GM12878 (cell line): ENCODE measurements at regions not wholly inside any gene's neighbourhood (a gene's known extent, or its start where the extent isn't known, plus 50 kb on each side); places are given as distances from the start of the nearest gene placed in this dataset.

Experiments used
- ATAC-seq: fragments of 200-7000 bp; cut with Tn5 transposase; 3 replicates; pipeline ENCODE4 v1.9.1; 2020; ENCODE audit warnings: mild to moderate bottlenecking, moderate library complexity
- BruUV-seq: library from RNA; stranded (reverse); fragments of 400-500 nt; replicated peaks from 2 replicates; lab custom pipeline; 2021; lab: Mats Ljungman, UMichigan
- CTCF ChIA-PET: fragments of 300-600 bp; sonication (Branson Sonifier 250); formaldehyde crosslinking; extraction: SDS; loops from one replicate; lab custom pipeline; 2021; ENCODE audit warnings: inconsistent platforms; lab: Yijun Ruan, JAX
- POLR2A ChIA-PET: fragments of 350-600 bp; formaldehyde crosslinking; extraction: SDS; loops from one replicate; lab custom pipeline; 2021; ENCODE audit warnings: inconsistent platforms; lab: Charles Lee
- RAD21 ChIA-PET: fragments of 300-600 bp; sonication (Branson Sonifier 250); formaldehyde crosslinking; loops from one replicate; lab custom pipeline; 2023; ENCODE audit warnings: antibody characterized with exemption; ENCODE audit not compliant: unreplicated experiment; lab: Charles Lee
- SMC1A ChIA-PET: fragments of 300-600 bp; sonication (Branson Sonifier 250); formaldehyde crosslinking; loops from one replicate; lab custom pipeline; 2023; ENCODE audit not compliant: unreplicated experiment, uncharacterized antibody; lab: Charles Lee
- DNase-seq: peaks from one replicate; pipeline ENCODE4 v3.0.0-alpha.2; 2011; ENCODE audit warnings: low read depth, low spot score
- FAIRE-seq: peaks from 3 replicates; lab custom pipeline; 2011; peaks lifted over from hg19 to GRCh38; lab: Jason Lieb, UNC
- H2AFZ ChIP-seq: 2 replicates; pipeline ENCODE4 v1.6.0; 2011; ENCODE audit warnings: low read depth, low read length, control low read depth; ENCODE audit not compliant: control insufficient read depth
- H3K27ac ChIP-seq: 2 replicates; pipeline ENCODE4 v1.5.1; 2011; ENCODE audit warnings: control low read depth; ENCODE audit not compliant: control insufficient read depth, insufficient read depth
- H3K27me3 ChIP-seq, 2 experiments: replicated peaks in 1 of 2; 2 replicates each; pipeline versions ENCODE4 v1.6.0 to v1.6.1; 2011; ENCODE audit warnings: low read length in 1 of 2; ENCODE audit not compliant: control insufficient read depth in 2 of 2, insufficient read depth in 2 of 2
- H3K36me3 ChIP-seq, 2 experiments: 2 replicates each; pipeline ENCODE4 v1.5.1; 2011; ENCODE audit warnings: low read length in 1 of 2; ENCODE audit not compliant: control insufficient read depth in 2 of 2, insufficient read depth in 2 of 2
- H3K4me1 ChIP-seq: 2 replicates; pipeline ENCODE4 v1.6.1; 2011; ENCODE audit warnings: mild to moderate bottlenecking, low read length, moderate library complexity, mixed read lengths; ENCODE audit not compliant: control insufficient read depth, insufficient read depth
- H3K4me2 ChIP-seq: 2 replicates; pipeline ENCODE4 v1.6.0; 2011; ENCODE audit warnings: control low read depth; ENCODE audit not compliant: control insufficient read depth, insufficient read depth
- H3K4me3 ChIP-seq: fragments of 200-600 bp; sonication (generic); 2 replicates; pipeline ENCODE4 v1.5.1; 2016
- H3K79me2 ChIP-seq: 2 replicates; pipeline ENCODE4 v1.6.0; 2011; ENCODE audit warnings: low read length; ENCODE audit not compliant: control insufficient read depth, insufficient read depth
- H3K9ac ChIP-seq: 2 replicates; pipeline ENCODE4 v1.8.0; 2011; ENCODE audit warnings: low read length, control low read depth, mixed read lengths; ENCODE audit not compliant: control insufficient read depth, insufficient read depth
- H3K9me3 ChIP-seq: replicated peaks from 3 replicates; pipeline ENCODE4 v1.5.1; 2011; ENCODE audit warnings: mild to moderate bottlenecking, low read length; ENCODE audit not compliant: control insufficient read depth, insufficient read depth
- H4K20me1 ChIP-seq: 2 replicates; pipeline ENCODE4 v1.6.0; 2011; ENCODE audit not compliant: control insufficient read depth, insufficient read depth
- BMI1 ChIP-seq: fragments of 450-650 bp; IDR thresholded peaks from 2 replicates; pipeline ENCODE4 v1.6.1; 2016; ENCODE audit warnings: mild to moderate bottlenecking, moderate library complexity, borderline replicate concordance
- CHD2 ChIP-seq: IDR thresholded peaks from 2 replicates; pipeline ENCODE4 v1.6.1; 2011; ENCODE audit warnings: low read depth, low read length, improper control_type of control experiment, borderline replicate concordance
- CREM ChIP-seq: IDR thresholded peaks from 2 replicates; pipeline ENCODE4 v1.6.1; 2014; ENCODE audit warnings: antibody characterized with exemption, low read depth
- HCFC1 ChIP-seq: fragments of 150-350 bp; IDR thresholded peaks from 2 replicates; pipeline ENCODE4 v1.6.1; 2014; ENCODE audit warnings: low read length
- JUNB ChIP-seq: IDR thresholded peaks from 2 replicates; pipeline ENCODE4 v1.6.1; 2016; ENCODE audit warnings: antibody characterized with exemption, mild to moderate bottlenecking
- KAT2A ChIP-seq: conservative IDR thresholded peaks from 2 replicates; pipeline ENCODE4 v1.6.1; 2011; ENCODE audit warnings: low read depth, low read length; ENCODE audit not compliant: control insufficient read depth
- KDM1A ChIP-seq: fragments of 200-600 bp; sonication (generic); IDR thresholded peaks from 2 replicates; pipeline ENCODE4 v1.6.1; 2016; ENCODE audit warnings: borderline replicate concordance
- NR2C1 ChIP-seq: fragments of 450-650 bp; IDR thresholded peaks from 2 replicates; pipeline ENCODE4 v1.6.1; 2017; ENCODE audit warnings: antibody characterized with exemption, mild to moderate bottlenecking, moderate library complexity
- POLR2AphosphoS5 ChIP-seq: IDR thresholded peaks from 2 replicates; pipeline ENCODE4 v1.6.1; 2011; ENCODE audit warnings: mild to moderate bottlenecking, low read length, inconsistent platforms
- RELA ChIP-seq: fragments of 450-650 bp; IDR thresholded peaks from 2 replicates; pipeline ENCODE4 v1.8.0; 2014; ENCODE audit warnings: borderline replicate concordance; ENCODE audit not compliant: partially characterized antibody
- SIN3A ChIP-seq: IDR thresholded peaks from 2 replicates; pipeline ENCODE4 v1.6.1; 2012; ENCODE audit warnings: low read depth, low read length, improper control_type of control experiment
- SMAD5 ChIP-seq: IDR thresholded peaks from 2 replicates; pipeline ENCODE4 v1.6.1; 2016; ENCODE audit warnings: antibody characterized with exemption, low read depth
- TBL1XR1 ChIP-seq: IDR thresholded peaks from 2 replicates; pipeline ENCODE4 v1.6.1; 2012; ENCODE audit warnings: low read depth, low read length, improper control_type of control experiment
- WGBS: methylation state at CpG from one replicate; pipeline ENCODE4 v1.1.6; 2016; ENCODE audit warnings: low lambda C conversion rate; ENCODE audit not compliant: insufficient replicate concordance, insufficient coverage; ENCODE audit errors: missing lambda C conversion rate; 5-methylcytosine and 5-hydroxymethylcytosine counted together
- in situ Hi-C: fragments of 300-500 bp; cut with MboI; formaldehyde crosslinking; loops from 9 replicates; pipeline ENCODE4 v1.14.3; 2018; ENCODE audit warnings: mixed read lengths
- intact Hi-C: fragments of 100-400 bp; cut with micrococcal nuclease; formaldehyde crosslinking; loops from one replicate; pipeline ENCODE4 v1.14.2; 2022; ENCODE audit not compliant: unreplicated experiment
- TF ChIP-seq, protein P1 (sequence below): fragments of 450-650 bp; formaldehyde crosslinking; IDR thresholded peaks from 2 replicates; pipeline ENCODE4 v1.5.0; 2022; ENCODE audit warnings: mild to moderate bottlenecking, missing genetic modification characterization
- TF ChIP-seq, protein P2 (sequence below): fragments of 450-650 bp; IDR thresholded peaks from 2 replicates; pipeline ENCODE4 v1.6.1; 2014; ENCODE audit warnings: mild to moderate bottlenecking
- TF ChIP-seq, protein P3 (sequence below): fragments of 450-650 bp; IDR thresholded peaks from 2 replicates; pipeline ENCODE4 v1.6.1; 2016; ENCODE audit warnings: mild to moderate bottlenecking, moderate library complexity, borderline replicate concordance
- TF ChIP-seq, protein P4 (sequence below): IDR thresholded peaks from 2 replicates; pipeline ENCODE4 v1.6.1; 2012; ENCODE audit warnings: low read length, inconsistent platforms

DNA sequence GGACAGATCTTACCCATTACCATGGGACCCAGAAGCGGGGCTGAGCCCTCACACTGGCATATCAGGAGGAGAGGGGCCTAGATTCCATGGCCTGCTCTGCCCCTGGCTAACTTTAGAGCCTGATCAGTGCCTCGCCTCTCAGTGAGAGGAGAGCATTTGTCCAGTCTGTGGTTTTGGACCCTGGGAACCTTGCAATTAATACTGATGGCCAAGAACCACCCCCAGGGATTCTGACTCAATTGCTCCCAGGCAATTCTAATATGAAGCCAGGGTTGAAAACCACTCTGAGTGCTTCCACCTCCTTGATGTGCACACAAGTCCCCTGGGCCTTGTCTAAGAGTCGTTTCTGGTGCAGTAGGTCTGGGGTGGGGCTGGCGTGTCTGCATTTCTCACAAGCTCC lies 67.7 kb downstream of the CALM1 start:
- no TSS peak for BruUV-seq
- DNase-seq (no peak), ATAC-seq (no peak), FAIRE-seq (no peak)
- Histone ChIP-seq H3K9ac (no peak overlapping the region), H3K79me2 (no peaks in the 10 kb centered on the region), H3K27me3 (no peaks in the 10 kb centered on the region; a peak in 1 of 4 replicates), H3K36me3 (no peaks in the 10 kb centered on the region), H4K20me1 (no peaks in the 10 kb centered on the region), H3K9me3 (no peaks in the 10 kb centered on the region), H2AFZ (no peak overlapping the region), H3K4me3 (no peak overlapping the region), H3K4me2 (no peak overlapping the region), H3K4me1 (no peaks in the 10 kb centered on the region), H3K27ac (no peak overlapping the region)
- in situ Hi-C loops = no loop called here
- ChIA-PET CTCF (no interaction called here), RAD21 (no interaction called here), POLR2A (no interaction called here), SMC1A (no interaction called here)
- intact Hi-C loops = no loop called here
- WGBS = 0% methylated on average over 4 of the region's 4 CpGs
- TF ChIP-seq TBL1XR1 (no peak), NR2C1 (no peak), CREM (no peak), RELA (no peak), SIN3A (no peak), JUNB (no peak), POLR2AphosphoS5 (no peak), CHD2 (no peak), BMI1 (no peak), HCFC1 (no peak), SMAD5 (no peak), KDM1A (no peak), KAT2A (no peak)
- TF ChIP-seq, protein P1, sequence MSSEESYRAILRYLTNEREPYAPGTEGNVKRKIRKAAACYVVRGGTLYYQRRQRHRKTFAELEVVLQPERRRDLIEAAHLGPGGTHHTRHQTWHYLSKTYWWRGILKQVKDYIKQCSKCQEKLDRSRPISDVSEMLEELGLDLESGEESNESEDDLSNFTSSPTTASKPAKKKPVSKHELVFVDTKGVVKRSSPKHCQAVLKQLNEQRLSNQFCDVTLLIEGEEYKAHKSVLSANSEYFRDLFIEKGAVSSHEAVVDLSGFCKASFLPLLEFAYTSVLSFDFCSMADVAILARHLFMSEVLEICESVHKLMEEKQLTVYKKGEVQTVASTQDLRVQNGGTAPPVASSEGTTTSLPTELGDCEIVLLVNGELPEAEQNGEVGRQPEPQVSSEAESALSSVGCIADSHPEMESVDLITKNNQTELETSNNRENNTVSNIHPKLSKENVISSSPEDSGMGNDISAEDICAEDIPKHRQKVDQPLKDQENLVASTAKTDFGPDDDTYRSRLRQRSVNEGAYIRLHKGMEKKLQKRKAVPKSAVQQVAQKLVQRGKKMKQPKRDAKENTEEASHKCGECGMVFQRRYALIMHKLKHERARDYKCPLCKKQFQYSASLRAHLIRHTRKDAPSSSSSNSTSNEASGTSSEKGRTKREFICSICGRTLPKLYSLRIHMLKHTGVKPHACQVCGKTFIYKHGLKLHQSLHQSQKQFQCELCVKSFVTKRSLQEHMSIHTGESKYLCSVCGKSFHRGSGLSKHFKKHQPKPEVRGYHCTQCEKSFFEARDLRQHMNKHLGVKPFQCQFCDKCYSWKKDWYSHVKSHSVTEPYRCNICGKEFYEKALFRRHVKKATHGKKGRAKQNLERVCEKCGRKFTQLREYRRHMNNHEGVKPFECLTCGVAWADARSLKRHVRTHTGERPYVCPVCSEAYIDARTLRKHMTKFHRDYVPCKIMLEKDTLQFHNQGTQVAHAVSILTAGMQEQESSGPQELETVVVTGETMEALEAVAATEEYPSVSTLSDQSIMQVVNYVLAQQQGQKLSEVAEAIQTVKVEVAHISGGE = no peak
- TF ChIP-seq, protein P2, sequence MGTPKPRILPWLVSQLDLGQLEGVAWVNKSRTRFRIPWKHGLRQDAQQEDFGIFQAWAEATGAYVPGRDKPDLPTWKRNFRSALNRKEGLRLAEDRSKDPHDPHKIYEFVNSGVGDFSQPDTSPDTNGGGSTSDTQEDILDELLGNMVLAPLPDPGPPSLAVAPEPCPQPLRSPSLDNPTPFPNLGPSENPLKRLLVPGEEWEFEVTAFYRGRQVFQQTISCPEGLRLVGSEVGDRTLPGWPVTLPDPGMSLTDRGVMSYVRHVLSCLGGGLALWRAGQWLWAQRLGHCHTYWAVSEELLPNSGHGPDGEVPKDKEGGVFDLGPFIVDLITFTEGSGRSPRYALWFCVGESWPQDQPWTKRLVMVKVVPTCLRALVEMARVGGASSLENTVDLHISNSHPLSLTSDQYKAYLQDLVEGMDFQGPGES = no peak
- TF ChIP-seq, protein P3, sequence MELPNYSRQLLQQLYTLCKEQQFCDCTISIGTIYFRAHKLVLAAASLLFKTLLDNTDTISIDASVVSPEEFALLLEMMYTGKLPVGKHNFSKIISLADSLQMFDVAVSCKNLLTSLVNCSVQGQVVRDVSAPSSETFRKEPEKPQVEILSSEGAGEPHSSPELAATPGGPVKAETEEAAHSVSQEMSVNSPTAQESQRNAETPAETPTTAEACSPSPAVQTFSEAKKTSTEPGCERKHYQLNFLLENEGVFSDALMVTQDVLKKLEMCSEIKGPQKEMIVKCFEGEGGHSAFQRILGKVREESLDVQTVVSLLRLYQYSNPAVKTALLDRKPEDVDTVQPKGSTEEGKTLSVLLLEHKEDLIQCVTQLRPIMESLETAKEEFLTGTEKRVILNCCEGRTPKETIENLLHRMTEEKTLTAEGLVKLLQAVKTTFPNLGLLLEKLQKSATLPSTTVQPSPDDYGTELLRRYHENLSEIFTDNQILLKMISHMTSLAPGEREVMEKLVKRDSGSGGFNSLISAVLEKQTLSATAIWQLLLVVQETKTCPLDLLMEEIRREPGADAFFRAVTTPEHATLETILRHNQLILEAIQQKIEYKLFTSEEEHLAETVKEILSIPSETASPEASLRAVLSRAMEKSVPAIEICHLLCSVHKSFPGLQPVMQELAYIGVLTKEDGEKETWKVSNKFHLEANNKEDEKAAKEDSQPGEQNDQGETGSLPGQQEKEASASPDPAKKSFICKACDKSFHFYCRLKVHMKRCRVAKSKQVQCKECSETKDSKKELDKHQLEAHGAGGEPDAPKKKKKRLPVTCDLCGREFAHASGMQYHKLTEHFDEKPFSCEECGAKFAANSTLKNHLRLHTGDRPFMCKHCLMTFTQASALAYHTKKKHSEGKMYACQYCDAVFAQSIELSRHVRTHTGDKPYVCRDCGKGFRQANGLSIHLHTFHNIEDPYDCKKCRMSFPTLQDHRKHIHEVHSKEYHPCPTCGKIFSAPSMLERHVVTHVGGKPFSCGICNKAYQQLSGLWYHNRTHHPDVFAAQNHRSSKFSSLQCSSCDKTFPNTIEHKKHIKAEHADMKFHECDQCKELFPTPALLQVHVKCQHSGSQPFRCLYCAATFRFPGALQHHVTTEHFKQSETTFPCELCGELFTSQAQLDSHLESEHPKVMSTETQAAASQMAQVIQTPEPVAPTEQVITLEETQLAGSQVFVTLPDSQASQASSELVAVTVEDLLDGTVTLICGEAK = no peak
- TF ChIP-seq, protein P4, sequence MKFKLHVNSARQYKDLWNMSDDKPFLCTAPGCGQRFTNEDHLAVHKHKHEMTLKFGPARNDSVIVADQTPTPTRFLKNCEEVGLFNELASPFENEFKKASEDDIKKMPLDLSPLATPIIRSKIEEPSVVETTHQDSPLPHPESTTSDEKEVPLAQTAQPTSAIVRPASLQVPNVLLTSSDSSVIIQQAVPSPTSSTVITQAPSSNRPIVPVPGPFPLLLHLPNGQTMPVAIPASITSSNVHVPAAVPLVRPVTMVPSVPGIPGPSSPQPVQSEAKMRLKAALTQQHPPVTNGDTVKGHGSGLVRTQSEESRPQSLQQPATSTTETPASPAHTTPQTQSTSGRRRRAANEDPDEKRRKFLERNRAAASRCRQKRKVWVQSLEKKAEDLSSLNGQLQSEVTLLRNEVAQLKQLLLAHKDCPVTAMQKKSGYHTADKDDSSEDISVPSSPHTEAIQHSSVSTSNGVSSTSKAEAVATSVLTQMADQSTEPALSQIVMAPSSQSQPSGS = no peak
